ENCODE measurements at regions not wholly inside any gene's neighbourhood (a gene's known extent, or its start where the extent isn't known, plus 50 kb on each side); places are given as distances from the start of the nearest gene placed in this dataset.

- H3K27ac ChIP-seq (ENCODE audit: control insufficient read depth, insufficient read depth): no peak overlapping the region
- no peaks in the 10 kb centered on the region for H3K27me3 ChIP-seq (replicated peaks in 1 of 2; ENCODE audit: control insufficient read depth in 2 of 2, insufficient read depth in 2 of 2, low read length in 1 of 2)
- H3K4me2 ChIP-seq (ENCODE audit: control insufficient read depth, insufficient read depth): no peak overlapping the region
- POLR2A ChIA-PET: no interaction called here
- 28% methylated on average over 3 of the region's 3 CpGs for WGBS (ENCODE audit: insufficient coverage, insufficient replicate concordance, low lambda C conversion rate, missing lambda C conversion rate)
- H3K9ac ChIP-seq (ENCODE audit: control insufficient read depth, insufficient read depth, low read length): no peak overlapping the region
- TF ChIP-seq SP1 (IDR thresholded peaks at IDR 0.05; ENCODE audit: low read depth, low read length) (no peak), SRF (IDR thresholded peaks at IDR 0.05; ENCODE audit: low read depth in 2 of 2, low read length in 2 of 2) (no peak), SREBF1 (IDR thresholded peaks at IDR 0.05; ENCODE audit: low read length) (no peak), HDAC6 (IDR thresholded peaks at IDR 0.05; ENCODE audit: unreplicated experiment) (no peak), NR2C2 (IDR thresholded peaks at IDR 0.05; ENCODE audit: borderline replicate concordance, control insufficient read depth, insufficient read length, low read depth) (no peak), EP300 (IDR thresholded peaks at IDR 0.05; ENCODE audit: borderline replicate concordance in 1 of 2, control insufficient read depth in 1 of 2, low read depth in 2 of 2, low read length in 2 of 2) (no peak), IKZF2 (IDR thresholded peaks at IDR 0.05) (no peak)
- no peak overlapping the region for H3K4me3 ChIP-seq
- no peaks in the 10 kb centered on the region for H3K79me2 ChIP-seq (ENCODE audit: control insufficient read depth, insufficient read depth, low read length)
- SMC1A ChIA-PET (ENCODE audit: uncharacterized antibody, unreplicated experiment): no interaction called here
- no peaks in the 10 kb centered on the region for H3K4me1 ChIP-seq (ENCODE audit: control insufficient read depth, insufficient read depth, low read length)
- H2AFZ ChIP-seq (ENCODE audit: control insufficient read depth, low read depth, low read length): no peak overlapping the region
- no peaks in the 10 kb centered on the region for H3K9me3 ChIP-seq (replicated peaks; ENCODE audit: control insufficient read depth, insufficient read depth, low read length)
- in situ Hi-C loops (cut with MboI) (no loop called here), intact Hi-C loops (cut with micrococcal nuclease; ENCODE audit: unreplicated experiment) (no loop called here)
- ATAC-seq: no peak
- no TSS peak for BruUV-seq (replicated peaks)
- CTCF ChIA-PET: interaction anchor here (0.7 kb wide), 2 partner anchors 9 to 327 kb away, joined by 3 read pairs; no protein-coding TSS in a partner anchor
- RAD21 ChIA-PET (ENCODE audit: unreplicated experiment): no interaction called here
- H4K20me1 ChIP-seq (ENCODE audit: control insufficient read depth, insufficient read depth): no peaks in the 10 kb centered on the region
- no peaks in the 10 kb centered on the region for H3K36me3 ChIP-seq (ENCODE audit: control insufficient read depth in 2 of 2, insufficient read depth in 2 of 2, low read length in 1 of 2)
- DNase-seq (ENCODE audit: low read depth, low spot score): no peak
- FAIRE-seq: no peak
Observed at GRCh38 chr2:67251741-67252140, 145.4 kb upstream of the ETAA1 start.

GRCh38 chr2:67255933-67256615, 141.1 kb upstream of the ETAA1 start:
- RAD21 ChIA-PET (ENCODE audit: unreplicated experiment): no interaction called here
- Histone ChIP-seq H3K27ac (ENCODE audit: control insufficient read depth, insufficient read depth) (no peak overlapping the region), H3K36me3 (ENCODE audit: control insufficient read depth in 2 of 2, insufficient read depth in 2 of 2, low read length in 1 of 2) (no peaks in the 10 kb centered on the region), H4K20me1 (ENCODE audit: control insufficient read depth, insufficient read depth) (no peaks in the 10 kb centered on the region), H3K79me2 (ENCODE audit: control insufficient read depth, insufficient read depth, low read length) (no peaks in the 10 kb centered on the region), H3K9me3 (replicated peaks; ENCODE audit: control insufficient read depth, insufficient read depth, low read length) (no peaks in the 10 kb centered on the region), H3K4me3 (no peak overlapping the region), H3K4me2 (ENCODE audit: control insufficient read depth, insufficient read depth) (no peak overlapping the region), H3K4me1 (ENCODE audit: control insufficient read depth, insufficient read depth, low read length) (no peaks in the 10 kb centered on the region), H3K27me3 (replicated peaks in 1 of 2; ENCODE audit: control insufficient read depth in 2 of 2, insufficient read depth in 2 of 2, low read length in 1 of 2) (no peaks in the 10 kb centered on the region), H3K9ac (ENCODE audit: control insufficient read depth, insufficient read depth, low read length) (no peak overlapping the region), H2AFZ (ENCODE audit: control insufficient read depth, low read depth, low read length) (no peak overlapping the region)
- WGBS (ENCODE audit: insufficient coverage, insufficient replicate concordance, low lambda C conversion rate, missing lambda C conversion rate): 0% methylated on average over 2 of the region's 2 CpGs
- in situ Hi-C loops (cut with MboI) (no loop called here), intact Hi-C loops (cut with micrococcal nuclease; ENCODE audit: unreplicated experiment) (no loop called here)
- POLR2A ChIA-PET: no interaction called here
- SMC1A ChIA-PET (ENCODE audit: uncharacterized antibody, unreplicated experiment): no interaction called here
- no TSS peak for BruUV-seq (replicated peaks)
- ATAC-seq (no peak), DNase-seq (ENCODE audit: low read depth, low spot score) (no peak), FAIRE-seq (no peak)
- CTCF ChIA-PET: no interaction called here
- no peak for TF ChIP-seq EGR1 (IDR thresholded peaks at IDR 0.05; ENCODE audit: borderline replicate concordance in 1 of 2, low read depth in 2 of 2, low read length in 2 of 2)
- no peak for TF ChIP-seq SKIL (IDR thresholded peaks at IDR 0.05; ENCODE audit: low read depth, poor library complexity, severe bottlenecking)
- TF ChIP-seq MEF2A (IDR thresholded peaks at IDR 0.05; ENCODE audit: insufficient read depth, low read depth, low read length): no peak
- TF ChIP-seq ZNF24 (IDR thresholded peaks at IDR 0.05): no peak
- no peak for TF ChIP-seq SIX5 (IDR thresholded peaks at IDR 0.05; ENCODE audit: low read depth, low read length, severe bottlenecking)
- TF ChIP-seq FOXM1 (IDR thresholded peaks at IDR 0.05; ENCODE audit: low read depth, low read length): no peak
- no peak for TF ChIP-seq CHD1 (IDR thresholded peaks at IDR 0.05; ENCODE audit: low read depth, low read length)

All from GM12878 (cell line).